ENCODE measurements at regions not wholly inside any gene's neighbourhood (a gene's known extent, or its start where the extent isn't known, plus 50 kb on each side); places are given as distances from the start of the nearest gene placed in this dataset.

- TF ChIP-seq MTA2 (IDR thresholded peaks at IDR 0.05; ENCODE audit: low read depth) = no peak
- TF ChIP-seq NFIC (IDR thresholded peaks at IDR 0.05; ENCODE audit: low read depth, low read length) = no peak
- TF ChIP-seq ZNF207 (IDR thresholded peaks at IDR 0.05; ENCODE audit: borderline replicate concordance) = no peak
- TF ChIP-seq CTCF (IDR thresholded peaks at IDR 0.05 in 2 of 3, conservative IDR thresholded peaks at IDR 0.05 in 1 of 3; ENCODE audit: control insufficient read depth in 2 of 3, extremely low read depth in 1 of 3, insufficient read depth in 1 of 3, low read depth in 3 of 3, low read length in 3 of 3) = no peak
- TF ChIP-seq CHD1 (IDR thresholded peaks at IDR 0.05; ENCODE audit: low read depth, low read length) = no peak
- TF ChIP-seq POLR2AphosphoS2 (IDR thresholded peaks at IDR 0.05; ENCODE audit: low read depth, low read length) = no peak
- no peak for TF ChIP-seq SPI1 (IDR thresholded peaks at IDR 0.05; ENCODE audit: borderline replicate concordance, insufficient read depth, low read depth, low read length)
- no peak for TF ChIP-seq REST (IDR thresholded peaks at IDR 0.05; ENCODE audit: low read depth, low read length)
- no peak for TF ChIP-seq ASH2L (IDR thresholded peaks at IDR 0.05; ENCODE audit: borderline replicate concordance, low read depth)
- no peak for TF ChIP-seq POLR2A (IDR thresholded peaks at IDR 0.05; ENCODE audit: low read depth, low read length)
Measured at GRCh38 chr20:47879771-47880170, 94.5 kb upstream of the SULF2 start.
